CD8-positive, alpha-beta memory T cell (primary cell): ENCODE measurements at regions not wholly inside any gene's neighbourhood (a gene's known extent, or its start where the extent isn't known, plus 50 kb on each side); places are given as distances from the start of the nearest gene placed in this dataset.
"Not testable (repeated sequence)": the region's sequence is repeated elsewhere in the genome, so short reads cannot be mapped to it uniquely, and the experiment has no call there.

Experiments used
- CTCF ChIA-PET: fragments of 350-600 bp; sonication (Branson Sonifier 250); formaldehyde crosslinking; loops from one replicate; lab custom pipeline; 2021; ENCODE audit warnings: antibody characterized with exemption; lab: Charles Lee
- POLR2A ChIA-PET: fragments of 350-600 bp; sonication (Branson Sonifier 250); formaldehyde crosslinking; loops from one replicate; lab custom pipeline; 2021; ENCODE audit warnings: antibody characterized with exemption; lab: Charles Lee
- DNase-seq, 5 donors: peaks; one replicate each; pipeline versions ENCODE4 v3.0.0 to v3.0.0-alpha.2; 2020 to 2022; ENCODE audit warnings: mixed read lengths in 1 of 5
- H3K27ac ChIP-seq: one replicate; pipeline ENCODE4 v1.7.0; 2013; ENCODE audit warnings: low read depth, mild to moderate bottlenecking, low read length, moderate library complexity
- H3K27me3 ChIP-seq: 2 replicates; pipeline ENCODE4 v1.7.0; 2013; ENCODE audit warnings: low read length, mild to moderate bottlenecking; ENCODE audit not compliant: insufficient read depth, poor library complexity, severe bottlenecking
- H3K36me3 ChIP-seq: 2 replicates; pipeline ENCODE4 v1.7.0; 2013; ENCODE audit warnings: mild to moderate bottlenecking, low read length, moderate library complexity; ENCODE audit not compliant: insufficient read depth
- H3K4me1 ChIP-seq: 2 replicates; pipeline ENCODE4 v1.7.0; 2013; ENCODE audit warnings: mild to moderate bottlenecking, low read length, moderate library complexity; ENCODE audit not compliant: insufficient read depth
- H3K4me3 ChIP-seq: 2 replicates; pipeline ENCODE4 v1.7.0; 2013; ENCODE audit warnings: mild to moderate bottlenecking, low read length
- H3K9me3 ChIP-seq: 2 replicates; pipeline ENCODE4 v1.7.0; 2013; ENCODE audit warnings: mild to moderate bottlenecking, low read length
- H3K27ac Mint-ChIP-seq, 8 donors: one replicate each; pipeline ENCODE4 v1.8.0; 2020 to 2021; ENCODE audit warnings: mixed read lengths in 8 of 8, mild to moderate bottlenecking in 6 of 8, inconsistent platforms in 3 of 8, moderate library complexity in 3 of 8
- H3K27me3 Mint-ChIP-seq, 2 donors: one replicate each; pipeline ENCODE4 v1.8.0; 2020 to 2021; ENCODE audit warnings: mixed read lengths in 2 of 2, mild to moderate bottlenecking in 1 of 2, moderate library complexity in 1 of 2
- H3K36me3 Mint-ChIP-seq, 3 donors: one replicate each; pipeline ENCODE4 v1.8.0; 2020 to 2021; ENCODE audit warnings: mixed read lengths in 3 of 3, inconsistent platforms in 1 of 3, mild to moderate bottlenecking in 1 of 3
- H3K4me1 Mint-ChIP-seq, 3 donors: one replicate each; pipeline ENCODE4 v1.8.0; 2020 to 2021; ENCODE audit warnings: mixed read lengths in 3 of 3, inconsistent platforms in 1 of 3, mild to moderate bottlenecking in 1 of 3
- H3K4me3 Mint-ChIP-seq, 7 donors: one replicate each; pipeline ENCODE4 v1.8.0; 2020 to 2021; ENCODE audit warnings: mixed read lengths in 7 of 7, mild to moderate bottlenecking in 6 of 7, moderate library complexity in 4 of 7, inconsistent platforms in 2 of 7
- H3K9me3 Mint-ChIP-seq, 5 donors: one replicate each; pipeline ENCODE4 v1.8.0; 2020 to 2022; ENCODE audit warnings: mixed read lengths in 5 of 5, mild to moderate bottlenecking in 3 of 5, moderate library complexity in 2 of 5, inconsistent platforms in 1 of 5

DNA sequence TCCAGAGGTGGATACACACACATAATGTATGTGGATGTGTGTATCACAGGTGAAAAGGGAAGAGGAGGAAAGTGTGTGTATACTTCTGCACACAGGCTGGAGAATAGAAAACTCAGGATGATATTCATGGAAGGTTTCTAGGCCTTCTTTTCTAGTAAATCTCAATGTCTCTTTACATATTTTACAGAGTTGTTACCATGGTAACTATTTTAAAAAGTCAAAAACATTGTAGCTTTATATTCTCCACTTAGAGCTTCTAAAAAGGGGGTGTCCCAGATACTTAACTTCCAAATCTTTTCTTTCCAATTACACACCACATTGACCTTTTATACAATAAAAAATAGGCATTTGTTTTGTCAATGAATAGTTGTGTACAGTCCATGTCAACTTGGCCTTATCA is 604.8 kb upstream of the LCORL start:
- CTCF ChIA-PET, result no interaction called here
- no peak overlapping the region for H3K27ac ChIP-seq
- H3K27ac Mint-ChIP-seq, result no peak overlapping the region

GRCh38 chr4:18621186-18621585 is 599.6 kb upstream of the LCORL start:
- H3K4me3 ChIP-seq, result no peak overlapping the region
- no peaks in the 10 kb centered on the region for H3K9me3 ChIP-seq
- no peaks in the 10 kb centered on the region for H3K36me3 ChIP-seq
- no peak overlapping the region for H3K27ac Mint-ChIP-seq
- no peak overlapping the region for H3K27ac ChIP-seq
- no peak overlapping the region for H3K4me3 Mint-ChIP-seq
- DNase-seq, result no peak
- no peaks in the 10 kb centered on the region for H3K27me3 ChIP-seq
- H3K4me1 ChIP-seq, result no peaks in the 10 kb centered on the region
- POLR2A ChIA-PET, result no interaction called here
- CTCF ChIA-PET, result no interaction called here
- H3K9me3 Mint-ChIP-seq, result no peaks in the 10 kb centered on the region
- H3K36me3 Mint-ChIP-seq, result no peaks in the 10 kb centered on the region
- H3K4me1 Mint-ChIP-seq, result no peaks in the 10 kb centered on the region
- H3K27me3 Mint-ChIP-seq, result peaks cover 0 to 8% of the 10 kb centered on the region in 2 donors

More for the DNA sequence above, 604.8 kb upstream of the LCORL start:
- Histone ChIP-seq H3K9me3 (no peaks in the 10 kb centered on the region), H3K27me3 (no peaks in the 10 kb centered on the region), H3K36me3 (no peaks in the 10 kb centered on the region), H3K4me1 (no peaks in the 10 kb centered on the region), H3K4me3 (no peak overlapping the region)
- DNase-seq, result no peak
- POLR2A ChIA-PET, result no interaction called here
- H3K4me3 Mint-ChIP-seq, result no peak overlapping the region
- no peaks in the 10 kb centered on the region for H3K4me1 Mint-ChIP-seq
- no peaks in the 10 kb centered on the region for H3K9me3 Mint-ChIP-seq
- H3K27me3 Mint-ChIP-seq, result peaks cover 0 to 6% of the 10 kb centered on the region in 2 donors
- H3K36me3 Mint-ChIP-seq, result no peaks in the 10 kb centered on the region

DNA sequence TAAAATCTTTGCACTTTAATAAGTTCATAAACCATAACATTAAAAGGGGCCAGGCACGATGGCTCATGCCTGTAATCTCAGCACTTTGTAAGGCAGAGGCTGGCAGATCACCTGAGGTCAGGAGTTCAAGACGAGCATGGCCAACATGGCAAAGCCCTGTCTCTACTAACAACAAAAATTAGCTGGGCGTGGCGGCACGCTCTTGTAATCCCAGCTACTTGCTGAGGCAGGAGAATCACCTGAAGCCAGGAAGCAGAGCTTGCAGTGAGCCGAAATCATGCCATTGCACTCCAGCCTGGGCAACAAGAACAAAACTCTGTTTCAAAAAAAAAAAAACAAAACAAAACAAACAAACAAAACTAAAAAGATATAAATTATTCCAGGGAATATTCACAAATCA is 595.2 kb upstream of the LCORL start:
- H3K27me3 ChIP-seq, result no peaks in the 10 kb centered on the region
- DNase-seq, result no peak
- Mint-ChIP-seq H3K9me3 (peaks cover 0 to 4% (median 0%) of the 10 kb centered on the region in 5 donors), H3K4me1 (no peaks in the 10 kb centered on the region), H3K4me3 (no peak overlapping the region), H3K27me3 (peaks cover 0 to 4% of the 10 kb centered on the region in 2 donors), H3K27ac (no peak overlapping the region), H3K36me3 (no peaks in the 10 kb centered on the region)
- H3K36me3 ChIP-seq, result no peaks in the 10 kb centered on the region
- no peak overlapping the region for H3K4me3 ChIP-seq
- H3K9me3 ChIP-seq, result no peaks in the 10 kb centered on the region
- no peak overlapping the region for H3K27ac ChIP-seq
- POLR2A ChIA-PET, result no interaction called here
- CTCF ChIA-PET, result no interaction called here
- H3K4me1 ChIP-seq, result no peaks in the 10 kb centered on the region

- H3K27ac Mint-ChIP-seq, result peak overlapping the region in 6 of 8 donors; percentile 6 to 86 (median 30)
- no peak for DNase-seq
- no peak overlapping the region for H3K4me3 ChIP-seq
- H3K4me1 ChIP-seq, result no peaks in the 10 kb centered on the region
- no peaks in the 10 kb centered on the region for H3K9me3 ChIP-seq
- H3K27me3 Mint-ChIP-seq, result peaks cover 0 to 21% of the 10 kb centered on the region in 2 donors
- peaks cover 0 to 2% (median 0%) of the 10 kb centered on the region in 3 donors for H3K4me1 Mint-ChIP-seq
- H3K27me3 ChIP-seq, result no peaks in the 10 kb centered on the region
- H3K9me3 Mint-ChIP-seq, result peaks cover 5 to 14% (median 6%) of the 10 kb centered on the region in 5 donors
- H3K36me3 Mint-ChIP-seq, result no peaks in the 10 kb centered on the region
- CTCF ChIA-PET, result no interaction called here
- POLR2A ChIA-PET, result no interaction called here
- no peak overlapping the region for H3K4me3 Mint-ChIP-seq
- no peaks in the 10 kb centered on the region for H3K36me3 ChIP-seq
- H3K27ac ChIP-seq, result no peak overlapping the region
Measured at GRCh38 chr4:18611026-18611425, 589.5 kb upstream of the LCORL start.

- Mint-ChIP-seq H3K9me3 (peaks cover 5 to 10% (median 6%) of the 10 kb centered on the region in 5 donors), H3K36me3 (no peaks in the 10 kb centered on the region), H3K4me3 (no peak overlapping the region), H3K27me3 (peaks cover 2 to 35% of the 10 kb centered on the region in 2 donors), H3K4me1 (peaks cover 0 to 2% (median 0%) of the 10 kb centered on the region in 3 donors), H3K27ac (no peak overlapping the region)
- H3K4me1 ChIP-seq, result no peaks in the 10 kb centered on the region
- no peak overlapping the region for H3K4me3 ChIP-seq
- H3K27ac ChIP-seq, result no peak overlapping the region
- H3K27me3 ChIP-seq, result no peaks in the 10 kb centered on the region
- H3K9me3 ChIP-seq, result no peaks in the 10 kb centered on the region
- POLR2A ChIA-PET, result no interaction called here
- CTCF ChIA-PET, result no interaction called here
- H3K36me3 ChIP-seq, result no peaks in the 10 kb centered on the region
- DNase-seq, result no peak
Measured at GRCh38 chr4:18608908-18609533, 587.5 kb upstream of the LCORL start.

- H3K36me3 Mint-ChIP-seq, H3K27me3 ChIP-seq, H3K9me3 ChIP-seq, POLR2A ChIA-PET, H3K4me3 Mint-ChIP-seq, H3K4me1 ChIP-seq, H3K4me3 ChIP-seq, CTCF ChIA-PET, H3K36me3 ChIP-seq, DNase-seq, H3K4me1 Mint-ChIP-seq, H3K9me3 Mint-ChIP-seq, H3K27ac Mint-ChIP-seq, H3K27ac ChIP-seq: not testable (repeated sequence)
- H3K27me3 Mint-ChIP-seq, result peaks cover 3 to 37% of the 10 kb centered on the region in 2 donors
Measured at GRCh38 chr4:18602610-18603009, 581.1 kb upstream of the LCORL start.

GRCh38 chr4:18593297-18594002 is 571.9 kb upstream of the LCORL start:
- H3K27ac ChIP-seq, result no peak overlapping the region
- Mint-ChIP-seq H3K27ac (no peak overlapping the region), H3K36me3 (no peaks in the 10 kb centered on the region), H3K4me3 (no peak overlapping the region), H3K4me1 (peaks cover 2 to 6% (median 5%) of the 10 kb centered on the region in 3 donors), H3K9me3 (no peaks in the 10 kb centered on the region), H3K27me3 (peaks cover 6 to 22% of the 10 kb centered on the region in 2 donors)
- DNase-seq, result peak; percentile 17 to 60 (median 44)
- H3K27me3 ChIP-seq, result no peaks in the 10 kb centered on the region
- no peaks in the 10 kb centered on the region for H3K36me3 ChIP-seq
- ChIA-PET CTCF (interaction anchor here (0.7 to 3.6 kb wide), 5 partner anchors 775 to 1044 kb away, joined by 3 to 21 read pairs (median 4); no protein-coding TSS in a partner anchor), POLR2A (no interaction called here)
- no peak overlapping the region for H3K4me3 ChIP-seq
- no peaks in the 10 kb centered on the region for H3K4me1 ChIP-seq
- H3K9me3 ChIP-seq, result no peaks in the 10 kb centered on the region

DNA sequence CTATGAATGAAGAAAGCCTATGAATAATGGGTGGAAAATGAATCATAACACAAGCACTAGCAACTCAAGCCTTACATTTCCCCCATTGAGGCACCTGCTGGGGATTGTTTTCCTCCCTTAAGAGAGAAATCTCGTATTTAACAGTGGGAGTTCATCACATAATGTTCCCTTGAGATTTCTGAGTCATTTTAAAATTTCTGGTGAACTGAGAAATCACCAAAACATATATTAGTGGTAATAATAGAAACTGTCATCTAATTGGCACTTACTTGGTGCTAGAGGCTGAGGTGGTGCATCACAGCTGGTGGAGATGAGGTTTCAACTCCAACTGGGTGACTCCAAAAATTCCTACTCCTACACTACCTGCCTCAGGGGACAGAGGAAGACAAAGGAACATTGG is 561.3 kb upstream of the LCORL start:
- POLR2A ChIA-PET, result no interaction called here
- CTCF ChIA-PET, result no interaction called here
- Histone ChIP-seq H3K27ac (no peak overlapping the region), H3K4me1 (no peaks in the 10 kb centered on the region), H3K27me3 (no peaks in the 10 kb centered on the region), H3K9me3 (no peaks in the 10 kb centered on the region), H3K4me3 (no peak overlapping the region), H3K36me3 (no peaks in the 10 kb centered on the region)
- H3K27me3 Mint-ChIP-seq, result peaks cover 0 to 48% of the 10 kb centered on the region in 2 donors
- H3K9me3 Mint-ChIP-seq, result no peaks in the 10 kb centered on the region
- H3K27ac Mint-ChIP-seq, result no peak overlapping the region
- no peaks in the 10 kb centered on the region for H3K4me1 Mint-ChIP-seq
- no peak overlapping the region for H3K4me3 Mint-ChIP-seq
- H3K36me3 Mint-ChIP-seq, result no peaks in the 10 kb centered on the region
- no peak for DNase-seq
